WI38 (cell line): ENCODE measurements at regions not wholly inside any gene's neighbourhood (a gene's known extent, or its start where the extent isn't known, plus 50 kb on each side); places are given as distances from the start of the nearest gene placed in this dataset.

Experiments
- H3K4me3 ChIP-seq: 2 replicates; pipeline ENCODE4 v1.5.1; 2011; ENCODE audit warnings: low read depth, mild to moderate bottlenecking, control low read depth, low read length
- CTCF ChIP-seq: IDR thresholded peaks from 2 replicates; pipeline ENCODE4 v1.5.1; 2012; ENCODE audit warnings: low read depth, mild to moderate bottlenecking, control low read depth, low read length

- H3K4me3 ChIP-seq: no peak overlapping the region
- TF ChIP-seq CTCF: no peak
These were observed 400.2 kb upstream of the IRX4 start for GRCh38 chr5:2282893-2283292.

GRCh38 chr5:2282034-2282690 lies 399.4 kb upstream of the IRX4 start:
- no peak for TF ChIP-seq CTCF
- H3K4me3 ChIP-seq: no peak overlapping the region

- TF ChIP-seq CTCF: no peak
- H3K4me3 ChIP-seq: no peak overlapping the region
These were observed 398.7 kb upstream of the IRX4 start for GRCh38 chr5:2281446-2281845.

- TF ChIP-seq CTCF: no peak
- H3K4me3 ChIP-seq: no peak overlapping the region
These were observed 397.6 kb upstream of the IRX4 start for GRCh38 chr5:2280318-2280717.

GRCh38 chr5:2278825-2279456 lies 396.2 kb upstream of the IRX4 start:
- no peak for TF ChIP-seq CTCF

GRCh38 chr5:2277886-2278285 lies 395.2 kb upstream of the IRX4 start:
- no peak overlapping the region for H3K4me3 ChIP-seq
- no peak for TF ChIP-seq CTCF

More at GRCh38 chr5:2278825-2279456, 396.2 kb upstream of the IRX4 start:
- H3K4me3 ChIP-seq: no peak overlapping the region

GRCh38 chr5:2276101-2276500 lies 393.4 kb upstream of the IRX4 start:
- TF ChIP-seq CTCF: no peak
- H3K4me3 ChIP-seq: no peak overlapping the region
